Keratinocyte (primary cell): ENCODE measurements at regions not wholly inside any gene's neighbourhood (a gene's known extent, or its start where the extent isn't known, plus 50 kb on each side); places are given as distances from the start of the nearest gene placed in this dataset.

Source experiments
- DNase-seq: peaks from one replicate; pipeline ENCODE4 v3.0.0-alpha.2; 2011; ENCODE audit warnings: low read depth, missing footprints, low spot score
- FAIRE-seq: peaks from 2 replicates; lab custom pipeline; 2011; peaks lifted over from hg19 to GRCh38; lab: Jason Lieb, UNC
- H2AFZ ChIP-seq: 2 replicates; pipeline ENCODE4 v1.6.0; 2012; ENCODE audit warnings: low read length, control low read depth, inconsistent platforms; ENCODE audit not compliant: control insufficient read depth
- H3K27ac ChIP-seq: 2 replicates; pipeline ENCODE4 v1.5.1; 2011; ENCODE audit warnings: low read length; ENCODE audit not compliant: control insufficient read depth, insufficient read depth
- H3K27me3 ChIP-seq: 3 replicates; pipeline ENCODE4 v1.6.0; 2011; ENCODE audit warnings: low read length; ENCODE audit not compliant: control insufficient read depth, insufficient read depth; ENCODE audit errors: extremely low read depth
- H3K36me3 ChIP-seq, 2 experiments: 2 replicates in 1 of 2; 3 replicates in 1 of 2; pipeline ENCODE4 v1.5.1; 2011; ENCODE audit warnings: low read length in 2 of 2, mild to moderate bottlenecking in 1 of 2; ENCODE audit not compliant: control insufficient read depth in 2 of 2, insufficient read depth in 2 of 2; ENCODE audit errors: extremely low read depth in 1 of 2
- H3K4me1 ChIP-seq: 3 replicates; pipeline ENCODE4 v1.5.1; 2011; ENCODE audit warnings: low read length; ENCODE audit not compliant: control insufficient read depth, insufficient read depth; ENCODE audit errors: extremely low read depth
- H3K4me2 ChIP-seq: 3 replicates; pipeline ENCODE4 v1.6.0; 2011; ENCODE audit warnings: low read depth, low read length; ENCODE audit not compliant: control insufficient read depth, insufficient read depth; ENCODE audit errors: extremely low read depth
- H3K4me3 ChIP-seq, 3 experiments: fragments of 200-600 bp in 1 of 3; sonication (generic) in 1 of 3; 2 replicates in 2 of 3; 3 replicates in 1 of 3; pipeline ENCODE4 v1.5.1; 2011 to 2016; ENCODE audit warnings: low read length in 3 of 3, mild to moderate bottlenecking in 3 of 3, control low read depth in 2 of 3, inconsistent platforms in 1 of 3, low read depth in 1 of 3, mixed read lengths in 1 of 3, mixed run types in 1 of 3, moderate library complexity in 1 of 3; ENCODE audit not compliant: control insufficient read depth in 2 of 3, insufficient read depth in 2 of 3; ENCODE audit errors: extremely low read depth in 1 of 3
- H3K79me2 ChIP-seq: 2 replicates; pipeline ENCODE4 v1.6.0; 2012; ENCODE audit warnings: low read length; ENCODE audit not compliant: control insufficient read depth, insufficient read depth
- H3K9ac ChIP-seq: 3 replicates; pipeline ENCODE4 v1.6.0; 2011; ENCODE audit warnings: low read length; ENCODE audit not compliant: control insufficient read depth, insufficient read depth; ENCODE audit errors: extremely low read depth
- H3K9me1 ChIP-seq: 3 replicates; pipeline ENCODE4 v1.6.0; 2011; ENCODE audit warnings: low read length; ENCODE audit not compliant: control insufficient read depth, insufficient read depth; ENCODE audit errors: extremely low read depth
- H3K9me3 ChIP-seq: 2 replicates; pipeline ENCODE4 v1.5.1; 2012; ENCODE audit warnings: low read depth, low read length; ENCODE audit not compliant: control insufficient read depth
- H4K20me1 ChIP-seq: 3 replicates; pipeline ENCODE4 v1.6.0; 2011; ENCODE audit warnings: low read length; ENCODE audit not compliant: control insufficient read depth, insufficient read depth; ENCODE audit errors: extremely low read depth
- EZH2 ChIP-seq: IDR thresholded peaks from one replicate; pipeline ENCODE4 v1.6.1; 2012; ENCODE audit warnings: inconsistent platforms, mild to moderate bottlenecking, low read length, moderate library complexity
- dilution Hi-C: fragments of 300-500 bp; cut with MboI; formaldehyde crosslinking; loops from one replicate; pipeline ENCODE4 v1.7.0; 2020; ENCODE audit warnings: low sequenced_read_pairs; ENCODE audit not compliant: extremely low pct_ligation_motif_present
- TF ChIP-seq, protein P1 (sequence below), 3 experiments: IDR thresholded peaks in 1 of 3; conservative IDR thresholded peaks in 1 of 3; optimal IDR thresholded peaks in 1 of 3; 2 replicates in 2 of 3; 3 replicates in 1 of 3; pipeline versions ENCODE3 to v1.5.1; 2011; ENCODE audit warnings: low read length in 3 of 3, mild to moderate bottlenecking in 3 of 3, moderate library complexity in 2 of 3, control low read depth in 1 of 3, inconsistent platforms in 1 of 3; ENCODE audit not compliant: insufficient read depth in 2 of 3; ENCODE audit errors: extremely low read depth in 1 of 3

- Histone ChIP-seq H3K27ac (no peak overlapping the region), H3K36me3 (no peaks in the 10 kb centered on the region), H3K9me3 (no peaks in the 10 kb centered on the region), H4K20me1 (no peaks in the 10 kb centered on the region), H3K4me3 (no peak overlapping the region), H3K79me2 (no peaks in the 10 kb centered on the region), H3K27me3 (no peaks in the 10 kb centered on the region), H3K4me2 (no peak overlapping the region), H2AFZ (no peak overlapping the region), H3K9ac (no peak overlapping the region), H3K9me1 (no peaks in the 10 kb centered on the region), H3K4me1 (no peaks in the 10 kb centered on the region)
- DNase-seq (no peak), FAIRE-seq (no peak)
- dilution Hi-C loops, result no loop called here
- TF ChIP-seq EZH2, result no peak
- TF ChIP-seq, protein P1, sequence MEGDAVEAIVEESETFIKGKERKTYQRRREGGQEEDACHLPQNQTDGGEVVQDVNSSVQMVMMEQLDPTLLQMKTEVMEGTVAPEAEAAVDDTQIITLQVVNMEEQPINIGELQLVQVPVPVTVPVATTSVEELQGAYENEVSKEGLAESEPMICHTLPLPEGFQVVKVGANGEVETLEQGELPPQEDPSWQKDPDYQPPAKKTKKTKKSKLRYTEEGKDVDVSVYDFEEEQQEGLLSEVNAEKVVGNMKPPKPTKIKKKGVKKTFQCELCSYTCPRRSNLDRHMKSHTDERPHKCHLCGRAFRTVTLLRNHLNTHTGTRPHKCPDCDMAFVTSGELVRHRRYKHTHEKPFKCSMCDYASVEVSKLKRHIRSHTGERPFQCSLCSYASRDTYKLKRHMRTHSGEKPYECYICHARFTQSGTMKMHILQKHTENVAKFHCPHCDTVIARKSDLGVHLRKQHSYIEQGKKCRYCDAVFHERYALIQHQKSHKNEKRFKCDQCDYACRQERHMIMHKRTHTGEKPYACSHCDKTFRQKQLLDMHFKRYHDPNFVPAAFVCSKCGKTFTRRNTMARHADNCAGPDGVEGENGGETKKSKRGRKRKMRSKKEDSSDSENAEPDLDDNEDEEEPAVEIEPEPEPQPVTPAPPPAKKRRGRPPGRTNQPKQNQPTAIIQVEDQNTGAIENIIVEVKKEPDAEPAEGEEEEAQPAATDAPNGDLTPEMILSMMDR (optimal IDR thresholded peaks at IDR 0.05 in 1 of 3, IDR thresholded peaks at IDR 0.05 in 1 of 3, conservative IDR thresholded peaks at IDR 0.05 in 1 of 3; ENCODE audit: extremely low read depth in 1 of 3, insufficient read depth in 2 of 3, low read length in 3 of 3), result no peak
Observed at GRCh38 chr4:153071958-153072598, 132.2 kb upstream of the TRIM2 start.

DNA sequence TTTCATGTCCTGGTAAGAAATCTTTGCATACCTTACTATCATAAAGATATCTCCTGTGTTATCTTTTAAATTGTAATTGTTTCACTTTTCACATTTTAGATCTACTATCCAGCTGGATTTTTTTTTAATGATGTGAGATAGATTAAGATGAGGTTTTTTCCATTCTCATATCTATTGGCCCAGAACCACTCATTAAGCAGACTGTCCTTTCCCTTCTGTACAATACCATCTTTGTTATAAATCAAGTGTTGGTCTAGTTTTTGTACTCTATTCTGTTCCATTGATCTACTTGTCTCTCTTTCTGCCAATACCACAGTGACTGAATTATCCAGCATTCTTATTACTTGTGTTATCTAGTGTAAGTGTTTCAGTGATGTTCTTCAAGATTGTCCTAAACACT, 131.6 kb upstream of the TRIM2 start:
- no peak overlapping the region for H2AFZ ChIP-seq
- no peak for FAIRE-seq
- H3K79me2 ChIP-seq, result no peaks in the 10 kb centered on the region
- H3K27ac ChIP-seq, result no peak overlapping the region
- dilution Hi-C loops, result no loop called here
- no peak overlapping the region for H3K4me3 ChIP-seq
- no peak for TF ChIP-seq EZH2
- TF ChIP-seq, protein P1 (optimal IDR thresholded peaks at IDR 0.05 in 1 of 3, IDR thresholded peaks at IDR 0.05 in 1 of 3, conservative IDR thresholded peaks at IDR 0.05 in 1 of 3; ENCODE audit: extremely low read depth in 1 of 3, insufficient read depth in 2 of 3, low read length in 3 of 3), result no peak
- no peaks in the 10 kb centered on the region for H3K36me3 ChIP-seq
- no peak overlapping the region for H3K9ac ChIP-seq
- H3K4me1 ChIP-seq, result no peaks in the 10 kb centered on the region
- no peak for DNase-seq
- no peak overlapping the region for H3K4me2 ChIP-seq
- H3K9me1 ChIP-seq, result no peaks in the 10 kb centered on the region
- H3K27me3 ChIP-seq, result no peaks in the 10 kb centered on the region
- no peaks in the 10 kb centered on the region for H3K9me3 ChIP-seq
- H4K20me1 ChIP-seq, result no peaks in the 10 kb centered on the region
